GM19468 (cell line): ENCODE measurements at regions not wholly inside any gene's neighbourhood (a gene's known extent, or its start where the extent isn't known, plus 50 kb on each side); places are given as distances from the start of the nearest gene placed in this dataset.

ENCODE experiments used
- ATAC-seq: cut with Tn5 transposase; IDR thresholded peaks from one replicate; pipeline ENCODE4 v1.9.1; 2021; ENCODE audit warnings: mild to moderate bottlenecking, moderate library complexity, moderate number of reproducible peaks; ENCODE audit not compliant: unreplicated experiment; ENCODE audit errors: extremely low read depth

GRCh38 chr18:11284349-11284748 is 135.0 kb upstream of the PIEZO2 start:
- no peak for ATAC-seq

GRCh38 chr18:11283479-11284161 is 134.3 kb upstream of the PIEZO2 start:
- ATAC-seq: no peak

GRCh38 chr18:11279461-11279860 is 130.1 kb upstream of the PIEZO2 start:
- no peak for ATAC-seq

GRCh38 chr18:11276678-11277077 is 127.3 kb upstream of the PIEZO2 start:
- ATAC-seq: no peak

GRCh38 chr18:11274144-11274794 is 124.9 kb upstream of the PIEZO2 start:
- ATAC-seq: no peak

GRCh38 chr18:11272516-11272915 is 123.1 kb upstream of the PIEZO2 start:
- no peak for ATAC-seq

GRCh38 chr18:11271954-11272353 is 122.6 kb upstream of the PIEZO2 start:
- ATAC-seq: no peak

GRCh38 chr18:11269257-11269656 is 119.9 kb upstream of the PIEZO2 start:
- no peak for ATAC-seq

GRCh38 chr18:11268741-11269233 is 119.4 kb upstream of the PIEZO2 start:
- no peak for ATAC-seq

- ATAC-seq: no peak
Observed at GRCh38 chr18:11268153-11268552, 118.8 kb upstream of the PIEZO2 start.

GRCh38 chr18:11266781-11267480 is 117.6 kb upstream of the PIEZO2 start:
- ATAC-seq: no peak

GRCh38 chr18:11261486-11261885 is 112.1 kb upstream of the PIEZO2 start:
- no peak for ATAC-seq

- ATAC-seq: no peak
Observed at GRCh38 chr18:11260961-11261461, 111.6 kb upstream of the PIEZO2 start.

GRCh38 chr18:11259469-11260150 is 110.2 kb upstream of the PIEZO2 start:
- no peak for ATAC-seq

GRCh38 chr18:11258039-11258610 is 108.8 kb upstream of the PIEZO2 start:
- ATAC-seq: no peak

GRCh38 chr18:11256251-11256650 is 106.9 kb upstream of the PIEZO2 start:
- no peak for ATAC-seq

- ATAC-seq: no peak
Observed at GRCh38 chr18:11251891-11252270, 102.5 kb upstream of the PIEZO2 start.

- ATAC-seq: no peak
Observed at GRCh38 chr18:11251229-11251890, 102.0 kb upstream of the PIEZO2 start.

GRCh38 chr18:11249391-11249790 is 100.0 kb upstream of the PIEZO2 start:
- no peak for ATAC-seq
